Neuronal stem cell (in vitro differentiated cells): ENCODE measurements at regions not wholly inside any gene's neighbourhood (a gene's known extent, or its start where the extent isn't known, plus 50 kb on each side); places are given as distances from the start of the nearest gene placed in this dataset.
"Not testable (repeated sequence)": the region's sequence is repeated elsewhere in the genome, so short reads cannot be mapped to it uniquely, and the experiment has no call there.

Source experiments
- DNase-seq: peaks from one replicate; pipeline ENCODE4 v3.0.0-alpha.2; 2013; ENCODE audit warnings: low spot score
- H2AFZ ChIP-seq: one replicate; pipeline ENCODE4 v1.6.1; 2013; ENCODE audit warnings: mild to moderate bottlenecking, low read length, inconsistent platforms
- H2AK5ac ChIP-seq: 2 replicates; pipeline ENCODE4 v1.6.1; 2013; ENCODE audit warnings: low read depth, mild to moderate bottlenecking, inconsistent platforms, low read length, moderate library complexity, mixed read lengths
- H2BK120ac ChIP-seq: 2 replicates; pipeline ENCODE4 v1.6.1; 2013; ENCODE audit warnings: low read depth, mild to moderate bottlenecking, inconsistent platforms, low read length, moderate library complexity, mixed read lengths
- H2BK12ac ChIP-seq: one replicate; pipeline ENCODE4 v1.6.1; 2013; ENCODE audit warnings: low read length, inconsistent platforms
- H2BK15ac ChIP-seq: 2 replicates; pipeline ENCODE4 v1.6.1; 2013; ENCODE audit warnings: mild to moderate bottlenecking, low read length, inconsistent platforms, mixed read lengths
- H2BK5ac ChIP-seq: one replicate; pipeline ENCODE4 v1.6.1; 2013; ENCODE audit warnings: inconsistent platforms, mild to moderate bottlenecking, low read length, moderate library complexity
- H3K14ac ChIP-seq: one replicate; pipeline ENCODE4 v1.6.1; 2013; ENCODE audit warnings: low read length, inconsistent platforms
- H3K18ac ChIP-seq: 2 replicates; pipeline ENCODE4 v1.6.1; 2013; ENCODE audit warnings: low read length, inconsistent platforms
- H3K23ac ChIP-seq: 2 replicates; pipeline ENCODE4 v1.6.1; 2013; ENCODE audit warnings: low read depth, mild to moderate bottlenecking, mixed read lengths, low read length, inconsistent platforms; ENCODE audit not compliant: poor library complexity
- H3K27ac ChIP-seq: replicated peaks from 3 replicates; pipeline ENCODE4 v1.5.1; 2013; ENCODE audit warnings: low read length, inconsistent platforms
- H3K27me3 ChIP-seq, 3 experiments: 2 replicates each; pipeline ENCODE4 v1.6.1; 2013; ENCODE audit warnings: low read length in 3 of 3, mild to moderate bottlenecking in 2 of 3, inconsistent platforms in 1 of 3, low read depth in 1 of 3, mixed read lengths in 1 of 3, moderate library complexity in 1 of 3; ENCODE audit not compliant: control insufficient read depth in 3 of 3, insufficient read depth in 3 of 3
- H3K36me3 ChIP-seq, 2 donors: replicated peaks in 1 of 2; 2 replicates each; pipeline ENCODE4 v1.6.1; 2013; ENCODE audit warnings: low read length in 2 of 2; ENCODE audit not compliant: control insufficient read depth in 2 of 2, insufficient read depth in 2 of 2
- H3K4ac ChIP-seq: 2 replicates; pipeline ENCODE4 v1.6.1; 2013; ENCODE audit warnings: inconsistent platforms, mild to moderate bottlenecking, low read length, moderate library complexity
- H3K4me1 ChIP-seq, 2 donors: 1 replicate in 1 of 2; 2 replicates in 1 of 2; pipeline ENCODE4 v1.6.1; 2013; ENCODE audit warnings: low read length in 2 of 2, low read depth in 1 of 2; ENCODE audit not compliant: control insufficient read depth in 2 of 2, insufficient read depth in 1 of 2
- H3K4me2 ChIP-seq: one replicate; pipeline ENCODE4 v1.6.1; 2013; ENCODE audit warnings: mild to moderate bottlenecking, low read length, inconsistent platforms; ENCODE audit not compliant: insufficient read depth, poor library complexity, severe bottlenecking
- H3K4me3 ChIP-seq, 2 donors: 2 replicates each; pipeline ENCODE4 v1.5.1; 2013; ENCODE audit warnings: low read length in 2 of 2, mild to moderate bottlenecking in 2 of 2, inconsistent platforms in 1 of 2, moderate library complexity in 1 of 2
- H3K79me1 ChIP-seq: one replicate; pipeline ENCODE4 v1.6.1; 2013; ENCODE audit warnings: low read depth, mild to moderate bottlenecking, inconsistent platforms, low read length, moderate library complexity
- H3K9ac ChIP-seq: one replicate; pipeline ENCODE4 v1.6.1; 2013; ENCODE audit warnings: mild to moderate bottlenecking, low read depth, low read length, inconsistent platforms; ENCODE audit not compliant: poor library complexity
- H3K9me3 ChIP-seq, 2 donors: replicated peaks in 1 of 2; 2 replicates each; pipeline versions ENCODE3 to v1.6.1; 2013; ENCODE audit warnings: low read length in 2 of 2, mild to moderate bottlenecking in 2 of 2, inconsistent platforms in 1 of 2, low read depth in 1 of 2, mixed read lengths in 1 of 2, moderate library complexity in 1 of 2; ENCODE audit not compliant: control insufficient read depth in 2 of 2, insufficient read depth in 1 of 2
- H4K8ac ChIP-seq: one replicate; pipeline ENCODE4 v1.6.1; 2013; ENCODE audit warnings: low read depth, mild to moderate bottlenecking, inconsistent platforms, low read length, moderate library complexity
- H4K91ac ChIP-seq: one replicate; pipeline ENCODE4 v1.6.1; 2013; ENCODE audit warnings: low read length, low read depth, mild to moderate bottlenecking, inconsistent platforms; ENCODE audit not compliant: poor library complexity
- WGBS, 2 donors: extraction: QIAGEN DNeasy Blood & Tissue Kit; methylation state at CpG; one replicate each; pipeline ENCODE4 v1.1.7; 2013; ENCODE audit warnings: missing lambda C conversion rate in 2 of 2, mixed read lengths in 1 of 2; ENCODE audit not compliant: insufficient read length in 2 of 2, insufficient replicate concordance in 1 of 2; ENCODE audit errors: extremely low coverage in 2 of 2; 5-methylcytosine and 5-hydroxymethylcytosine counted together

DNA sequence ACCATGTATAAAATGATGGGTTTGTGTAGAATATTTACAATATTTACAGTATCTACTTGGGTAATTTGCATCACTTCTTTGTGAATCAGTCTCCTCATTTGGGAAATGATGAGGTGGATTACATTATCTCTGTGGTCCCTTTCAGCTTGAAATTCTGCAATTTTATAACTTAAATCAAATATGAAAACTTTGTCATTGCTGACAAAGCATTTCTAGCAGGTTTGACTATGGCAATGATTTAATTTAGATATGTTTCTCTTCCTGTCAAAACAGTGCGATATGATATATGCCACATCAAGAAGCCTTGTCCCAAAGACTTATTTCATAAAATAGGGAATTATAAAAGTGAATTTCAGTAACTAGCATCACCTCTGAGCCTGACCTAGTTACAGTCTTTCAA is 315.8 kb upstream of the MEIS2 start:
- no peak overlapping the region for H2AFZ ChIP-seq
- no peak overlapping the region for H3K4ac ChIP-seq
- no peak overlapping the region for H2AK5ac ChIP-seq
- no peak overlapping the region for H3K4me2 ChIP-seq
- no peak overlapping the region for H3K14ac ChIP-seq
- no peak for DNase-seq
- no peak overlapping the region for H4K91ac ChIP-seq
- no peaks in the 10 kb centered on the region for H3K79me1 ChIP-seq
- H2BK120ac ChIP-seq: no peak overlapping the region
- no peak overlapping the region for H3K18ac ChIP-seq
- H3K27me3 ChIP-seq: no peaks in the 10 kb centered on the region
- H3K27ac ChIP-seq: no peak overlapping the region
- H2BK5ac ChIP-seq: no peak overlapping the region
- H3K4me1 ChIP-seq: no peaks in the 10 kb centered on the region
- H3K36me3 ChIP-seq: no peaks in the 10 kb centered on the region
- H3K23ac ChIP-seq: no peak overlapping the region
- no peaks in the 10 kb centered on the region for H3K9me3 ChIP-seq
- no peak overlapping the region for H4K8ac ChIP-seq
- no peak overlapping the region for H2BK12ac ChIP-seq
- H3K9ac ChIP-seq: no peak overlapping the region
- H3K4me3 ChIP-seq: no peak overlapping the region
- H2BK15ac ChIP-seq: no peak overlapping the region
- WGBS, 2 donors: no CpG with 5 or more reads among the region's 1 CpG

DNA sequence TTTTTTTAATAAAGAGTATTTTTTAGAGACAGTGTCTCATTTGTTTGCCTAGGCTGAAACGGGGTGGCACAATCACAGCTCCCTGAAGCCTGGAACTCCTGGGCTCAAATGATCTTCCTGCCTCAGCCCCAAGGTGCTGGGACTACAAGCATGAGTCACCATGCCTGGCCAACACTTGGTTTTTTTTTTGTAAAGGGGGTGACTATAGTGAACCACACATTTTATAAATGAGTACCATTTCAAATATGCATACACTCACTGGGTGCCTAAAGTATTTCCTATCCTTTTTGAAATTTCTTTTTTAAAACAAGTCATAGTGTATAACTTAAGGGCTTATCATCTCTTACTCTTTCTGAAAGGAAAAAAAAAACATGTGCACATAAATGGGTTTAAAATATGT is 325.2 kb upstream of the MEIS2 start:
- no peak overlapping the region for H3K23ac ChIP-seq
- no peak overlapping the region for H3K4ac ChIP-seq
- H4K91ac ChIP-seq: no peak overlapping the region
- H2BK15ac ChIP-seq: no peak overlapping the region
- H3K79me1 ChIP-seq: no peaks in the 10 kb centered on the region
- H3K14ac ChIP-seq: no peak overlapping the region
- no peak overlapping the region for H3K4me3 ChIP-seq
- H3K4me1 ChIP-seq: no peaks in the 10 kb centered on the region
- no peaks in the 10 kb centered on the region for H3K36me3 ChIP-seq
- no peak overlapping the region for H2BK5ac ChIP-seq
- H4K8ac ChIP-seq: no peak overlapping the region
- H3K27ac ChIP-seq: no peak overlapping the region
- no peak for DNase-seq
- H3K4me2 ChIP-seq: no peak overlapping the region
- no peak overlapping the region for H3K9ac ChIP-seq
- no peak overlapping the region for H2BK12ac ChIP-seq
- H2BK120ac ChIP-seq: no peak overlapping the region
- no peaks in the 10 kb centered on the region for H3K27me3 ChIP-seq
- H3K9me3 ChIP-seq: no peaks in the 10 kb centered on the region
- no peak overlapping the region for H2AFZ ChIP-seq
- no peak overlapping the region for H3K18ac ChIP-seq
- WGBS, 2 donors: no CpG with 5 or more reads among the region's 1 CpG
- no peak overlapping the region for H2AK5ac ChIP-seq

DNA sequence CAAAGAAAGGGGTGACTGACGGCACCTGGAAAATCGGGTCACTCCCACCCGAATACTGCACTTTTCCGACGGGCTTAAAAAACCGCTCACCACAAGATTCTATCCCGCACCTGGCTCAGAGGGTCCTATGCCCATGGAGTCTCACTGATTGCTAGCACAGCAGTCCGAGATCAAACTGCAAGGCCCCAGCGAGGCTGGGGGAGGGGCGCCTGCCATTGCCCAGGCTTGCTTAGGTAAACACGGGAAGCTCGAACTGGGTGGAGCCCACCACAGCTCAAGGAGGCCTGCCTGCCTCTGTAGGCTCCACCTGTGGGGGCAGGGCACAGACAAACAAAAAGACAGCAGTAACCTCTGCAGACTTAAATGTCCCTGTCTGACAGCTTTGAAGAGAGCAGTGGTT is 327.0 kb upstream of the MEIS2 start:
- not testable (repeated sequence) for H3K36me3 ChIP-seq, H3K27me3 ChIP-seq, H3K18ac ChIP-seq, DNase-seq, H2AK5ac ChIP-seq, H3K79me1 ChIP-seq, H3K4me1 ChIP-seq, H2BK120ac ChIP-seq, H3K9me3 ChIP-seq, H3K14ac ChIP-seq, H4K8ac ChIP-seq, H3K4me2 ChIP-seq, H4K91ac ChIP-seq, H3K4me3 ChIP-seq, H3K27ac ChIP-seq, H3K23ac ChIP-seq, H2BK12ac ChIP-seq, H3K4ac ChIP-seq, H3K9ac ChIP-seq, H2BK5ac ChIP-seq, H2BK15ac ChIP-seq
- no CpG with 5 or more reads among the region's 12 CpGs for WGBS, 2 donors
- peak overlapping the region; percentile 40 for H2AFZ ChIP-seq

DNA sequence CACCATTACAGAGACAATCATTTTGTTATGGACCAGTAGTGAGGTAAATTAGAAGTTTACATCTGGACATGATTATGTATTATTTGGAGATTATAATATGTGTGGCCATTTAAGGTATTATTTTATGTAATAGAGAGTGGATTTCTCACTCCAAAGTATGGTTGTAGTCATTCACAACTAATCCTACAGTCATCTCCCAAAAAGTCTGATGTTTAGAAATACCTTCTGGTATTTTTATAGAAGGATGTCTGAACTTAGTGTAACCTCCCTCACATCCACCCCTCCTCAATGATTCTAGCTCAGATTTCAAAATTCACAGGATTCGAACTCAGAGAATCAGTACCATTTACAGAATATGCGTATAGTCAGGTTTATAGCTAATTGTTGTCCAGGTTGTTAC is 346.6 kb upstream of the MEIS2 start:
- Histone ChIP-seq H3K4me2 (no peak overlapping the region), H2BK12ac (no peak overlapping the region), H3K36me3 (no peaks in the 10 kb centered on the region), H4K8ac (no peak overlapping the region), H2BK120ac (no peak overlapping the region), H2BK5ac (no peak overlapping the region), H3K27me3 (no peaks in the 10 kb centered on the region), H3K27ac (no peak overlapping the region), H2AFZ (no peak overlapping the region), H3K23ac (no peak overlapping the region), H4K91ac (no peak overlapping the region), H2AK5ac (no peak overlapping the region), H3K9ac (no peak overlapping the region), H3K9me3 (peaks cover 0 to 2% of the 10 kb centered on the region in 2 donors), H3K14ac (no peak overlapping the region), H3K4me1 (no peaks in the 10 kb centered on the region), H3K79me1 (no peaks in the 10 kb centered on the region), H2BK15ac (no peak overlapping the region), H3K4me3 (no peak overlapping the region), H3K18ac (no peak overlapping the region), H3K4ac (no peak overlapping the region)
- no CpG with 5 or more reads among the region's 2 CpGs for WGBS, 2 donors
- no peak for DNase-seq
